ENCODE measurements at regions not wholly inside any gene's neighbourhood (a gene's known extent, or its start where the extent isn't known, plus 50 kb on each side); places are given as distances from the start of the nearest gene placed in this dataset.

DNA sequence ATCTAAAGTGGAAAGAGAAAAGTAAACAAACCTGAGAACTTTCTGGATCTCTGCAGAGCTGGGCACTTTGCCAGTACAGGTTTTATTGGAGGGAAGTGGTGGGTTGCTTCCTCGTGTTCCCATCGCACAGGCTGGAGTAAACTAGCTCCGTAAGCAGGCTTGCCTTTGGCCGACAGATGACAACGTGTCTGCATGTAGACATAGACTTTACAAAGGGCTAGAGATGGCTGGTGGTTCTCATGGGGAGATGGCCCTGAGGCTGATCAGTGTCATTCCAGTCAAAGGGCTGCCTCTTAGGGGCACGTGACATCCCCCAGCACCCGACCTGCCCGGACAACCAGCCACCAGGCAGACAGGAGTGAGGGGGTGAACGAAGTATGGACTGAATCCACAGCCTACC lies 98.8 kb downstream of the YTHDF1 start:
- no peak for TF ChIP-seq YY1 (IDR thresholded peaks at IDR 0.05; ENCODE audit: insufficient read depth, insufficient read length)
- no peak for TF ChIP-seq ZNF274 (IDR thresholded peaks at IDR 0.05; ENCODE audit: low read depth, low read length)
- no peak for TF ChIP-seq SUZ12 (IDR thresholded peaks at IDR 0.05; ENCODE audit: extremely low read depth, insufficient read depth, insufficient read length)

Measured in NT2/D1 (cell line).